ENCODE measurements at regions not wholly inside any gene's neighbourhood (a gene's known extent, or its start where the extent isn't known, plus 50 kb on each side); places are given as distances from the start of the nearest gene placed in this dataset.

DNA sequence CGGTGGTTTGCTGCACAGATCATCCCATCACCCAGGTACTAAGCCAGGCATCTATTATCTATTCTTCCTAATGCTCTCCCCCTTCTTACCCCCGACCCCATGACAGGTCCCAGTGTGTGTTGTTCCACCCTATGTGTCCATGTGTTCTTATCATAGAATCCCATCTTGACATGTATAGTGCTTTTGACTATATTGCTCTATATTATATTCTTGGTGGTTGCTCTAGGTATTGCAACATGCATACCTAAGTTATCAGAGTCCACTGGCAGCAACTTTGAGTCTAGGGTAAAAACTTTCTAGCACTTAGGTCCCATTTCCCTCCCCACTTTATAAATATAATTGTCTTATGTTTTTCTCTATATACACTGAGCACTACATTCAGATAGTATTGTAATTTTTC is 170.3 kb downstream of the TBX22 start:
- H2BK20ac ChIP-seq (ENCODE audit: low read depth, low read length), result no peak overlapping the region
- H3K9me1 ChIP-seq (ENCODE audit: insufficient read depth, low read length), result no peaks in the 10 kb centered on the region
- H3K18ac ChIP-seq (ENCODE audit: low read depth, low read length), result no peak overlapping the region
- H3K27me3 ChIP-seq (ENCODE audit: control insufficient read depth, insufficient read depth, low read length), result no peaks in the 10 kb centered on the region
- TF ChIP-seq FOS (IDR thresholded peaks at IDR 0.05; ENCODE audit: low read depth, low read length) (no peak), RAD21 (IDR thresholded peaks at IDR 0.05; ENCODE audit: low read length) (no peak), RCOR1 (IDR thresholded peaks at IDR 0.05; ENCODE audit: insufficient replicate concordance, low read length) (no peak), MAFK (IDR thresholded peaks at IDR 0.05; ENCODE audit: low read depth, low read length) (no peak), SMC3 (IDR thresholded peaks at IDR 0.05; ENCODE audit: low read depth, low read length) (no peak), CEBPB (IDR thresholded peaks at IDR 0.05; ENCODE audit: low read depth, low read length) (no peak), NFE2L2 (IDR thresholded peaks at IDR 0.05; ENCODE audit: low read depth, low read length) (no peak), RFX5 (IDR thresholded peaks at IDR 0.05; ENCODE audit: low read depth, low read length) (no peak)
- TF ChIP-seq, protein P1, sequence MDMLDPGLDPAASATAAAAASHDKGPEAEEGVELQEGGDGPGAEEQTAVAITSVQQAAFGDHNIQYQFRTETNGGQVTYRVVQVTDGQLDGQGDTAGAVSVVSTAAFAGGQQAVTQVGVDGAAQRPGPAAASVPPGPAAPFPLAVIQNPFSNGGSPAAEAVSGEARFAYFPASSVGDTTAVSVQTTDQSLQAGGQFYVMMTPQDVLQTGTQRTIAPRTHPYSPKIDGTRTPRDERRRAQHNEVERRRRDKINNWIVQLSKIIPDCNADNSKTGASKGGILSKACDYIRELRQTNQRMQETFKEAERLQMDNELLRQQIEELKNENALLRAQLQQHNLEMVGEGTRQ (IDR thresholded peaks at IDR 0.05; ENCODE audit: low read depth, low read length), result no peak
- H3K14ac ChIP-seq (replicated peaks; ENCODE audit: low read depth, low read length), result no peak overlapping the region
- WGBS, 2 experiments (ENCODE audit: extremely low coverage in 2 of 2, insufficient read length in 1 of 2), result no CpG with 5 or more reads among the region's 2 CpGs
- no peaks in the 10 kb centered on the region for H3K4me1 ChIP-seq (ENCODE audit: control insufficient read depth, insufficient read depth, low read length)
- no peak overlapping the region for H4K8ac ChIP-seq (ENCODE audit: low read depth in 2 of 2, low read length in 2 of 2)
- H3K4me2 ChIP-seq (ENCODE audit: low read depth, low read length), result no peak overlapping the region
- ChIA-PET CTCF (no interaction called here), POLR2A (ENCODE audit: unreplicated experiment) (no interaction called here)
- H3K4me3 ChIP-seq (ENCODE audit: insufficient read depth, low read depth, low read length), result no peak overlapping the region
- H2AK5ac ChIP-seq (ENCODE audit: low read depth, low read length), result no peak overlapping the region
- no peak overlapping the region for H3K9ac ChIP-seq (ENCODE audit: low read depth, low read length)
- H3K79me1 ChIP-seq (ENCODE audit: low read depth in 1 of 2, low read length in 2 of 2), result no peaks in the 10 kb centered on the region
- no peak overlapping the region for H2BK15ac ChIP-seq (ENCODE audit: low read depth, low read length)
- no peak overlapping the region for H2AK9ac ChIP-seq (replicated peaks; ENCODE audit: low read depth, low read length, poor library complexity)
- H3K9me3 ChIP-seq (ENCODE audit: control insufficient read depth, insufficient read depth, low read length), result no peaks in the 10 kb centered on the region
- no peak overlapping the region for H4K91ac ChIP-seq (ENCODE audit: insufficient read depth, low read depth, low read length)
- no peak overlapping the region for H3K23ac ChIP-seq (ENCODE audit: low read depth, low read length)
- in situ Hi-C loops (cut with MboI; ENCODE audit: low sequenced_read_pairs), result no loop called here
- H3K27ac ChIP-seq (ENCODE audit: insufficient read depth, low read length), result no peak overlapping the region
- H4K5ac ChIP-seq (ENCODE audit: low read depth, low read length), result no peak overlapping the region
- no peaks in the 10 kb centered on the region for H3K36me3 ChIP-seq (ENCODE audit: control insufficient read depth, insufficient read depth, low read length)
- H3K4ac ChIP-seq (ENCODE audit: low read depth, low read length), result no peak overlapping the region
- H3K56ac ChIP-seq (ENCODE audit: extremely low read depth, insufficient read depth, low read length), result no peak overlapping the region
- ATAC-seq (ENCODE audit: low read depth) (no peak), DNase-seq (no peak)
- no peaks in the 10 kb centered on the region for H4K20me1 ChIP-seq (ENCODE audit: insufficient read depth, low read length)
- H2AFZ ChIP-seq (replicated peaks; ENCODE audit: low read length, poor library complexity), result no peak overlapping the region
- intact Hi-C loops (cut with micrococcal nuclease), result no loop called here
- no peak overlapping the region for H2BK120ac ChIP-seq (ENCODE audit: low read depth, low read length)
- no TSS peak for BruUV-seq (replicated peaks)
- no peak overlapping the region for H2BK5ac ChIP-seq (ENCODE audit: low read depth, low read length, poor library complexity, severe bottlenecking)
- dilution Hi-C loops (cut with HindIII; ENCODE audit: low sequenced_read_pairs, unreplicated experiment), result no loop called here
